Upper lobe of left lung (tissue), 6 donors: ENCODE measurements at regions not wholly inside any gene's neighbourhood (a gene's known extent, or its start where the extent isn't known, plus 50 kb on each side); places are given as distances from the start of the nearest gene placed in this dataset.

Experiments used
- ATAC-seq, 2 donors: fragments of 200-7000 bp; cut with Tn5 transposase; one replicate each; pipeline ENCODE4 v1.9.1; 2022; ENCODE audit warnings: mild to moderate bottlenecking in 2 of 2, moderate library complexity in 2 of 2; ENCODE audit not compliant: low FRiP score in 2 of 2
- DNase-seq, 2 donors: peaks; one replicate each; pipeline ENCODE4 v3.0.0-alpha.2; 2019 to 2020
- H3K27ac ChIP-seq, 4 donors: fragments of 200-600 bp; sonication (generic); one replicate each; pipeline ENCODE4 v1.5.1; 2016 to 2019
- H3K27me3 ChIP-seq, 4 donors: fragments of 200-600 bp; sonication (generic); one replicate each; pipeline ENCODE4 v1.5.1; 2017 to 2019
- H3K36me3 ChIP-seq, 4 donors: fragments of 200-600 bp; sonication (generic); one replicate each; pipeline ENCODE4 v1.5.1; 2016 to 2019
- H3K4me1 ChIP-seq, 4 donors: fragments of 200-600 bp; sonication (generic); one replicate each; pipeline ENCODE4 v1.5.1; 2018 to 2019
- H3K4me3 ChIP-seq, 4 donors: fragments of 200-600 bp; sonication (generic); one replicate each; pipeline ENCODE4 v1.5.1; 2017 to 2019; ENCODE audit warnings: mild to moderate bottlenecking in 2 of 4, moderate library complexity in 1 of 4
- H3K9me3 ChIP-seq, 4 donors: fragments of 200-600 bp; sonication (generic); one replicate each; pipeline ENCODE4 v1.5.1; 2018 to 2019
- CTCF ChIP-seq, 6 experiments: fragments of 450-650 bp in 4 of 6; fragments of 200-600 bp in 2 of 6; sonication (generic) in 2 of 6; IDR thresholded peaks; one replicate each; pipeline ENCODE4 v1.5.1; 2016 to 2019; ENCODE audit warnings: antibody characterized with exemption in 6 of 6
- EP300 ChIP-seq, 4 donors: sonication (generic); formaldehyde crosslinking; IDR thresholded peaks; one replicate each; pipeline ENCODE4 v1.5.1; 2017; ENCODE audit warnings: antibody characterized with exemption in 4 of 4, control low read depth in 2 of 4
- POLR2A ChIP-seq, 4 donors: fragments of 450-650 bp; IDR thresholded peaks; one replicate each; pipeline ENCODE4 v1.5.1; 2016 to 2017; ENCODE audit warnings: antibody characterized with exemption in 4 of 4, mild to moderate bottlenecking in 2 of 4
- POLR2AphosphoS5 ChIP-seq, 2 donors: sonication (generic); formaldehyde crosslinking; IDR thresholded peaks; one replicate each; pipeline ENCODE4 v1.5.1; 2017; ENCODE audit warnings: antibody characterized with exemption in 2 of 2
- WGBS, 2 donors: methylation state at CpG; one replicate each; pipeline ENCODE4 v1.1.5; 2017 to 2018; 5-methylcytosine and 5-hydroxymethylcytosine counted together
- donor health status: DM: no; HTN: no; CAD: no; lungs with moderate emphysema.
- donor health status: DM: no; HTN: yes; CAD: no; lungs with severe emphysema.

DNA sequence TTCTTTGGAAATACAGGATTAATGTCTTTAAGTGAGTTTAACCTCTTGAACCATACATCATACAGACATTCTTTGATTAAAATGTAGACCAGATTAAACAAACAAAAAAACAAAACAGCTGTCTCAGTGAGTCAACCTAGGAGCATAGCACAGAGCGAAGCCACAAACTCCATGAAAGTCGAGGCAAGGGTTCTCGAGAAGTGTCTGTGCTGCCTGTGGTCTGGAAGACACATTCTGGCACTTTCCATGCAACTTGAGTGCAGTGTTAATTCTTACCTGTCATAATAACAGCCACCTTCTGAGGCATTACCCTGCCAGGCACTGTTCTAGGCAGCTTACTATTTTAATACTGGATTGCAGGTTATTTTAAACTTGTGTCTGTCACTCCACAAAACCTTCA lies 435.5 kb upstream of the MMADHC start:
- Histone ChIP-seq H3K27ac (no peak overlapping the region), H3K9me3 (no peaks in the 10 kb centered on the region), H3K27me3 (no peaks in the 10 kb centered on the region), H3K36me3 (no peaks in the 10 kb centered on the region), H3K4me3 (no peak overlapping the region), H3K4me1 (no peaks in the 10 kb centered on the region)
- 88 to 92% methylated on average over 3 of the region's 3 CpGs for WGBS, 2 donors
- TF ChIP-seq CTCF (IDR thresholded peaks at IDR 0.05): no peak
- no peak for TF ChIP-seq POLR2AphosphoS5 (IDR thresholded peaks at IDR 0.05)
- no peak for TF ChIP-seq POLR2A (IDR thresholded peaks at IDR 0.05)
- TF ChIP-seq EP300 (IDR thresholded peaks at IDR 0.05): no peak
- no peak for ATAC-seq
- DNase-seq: no peak

DNA sequence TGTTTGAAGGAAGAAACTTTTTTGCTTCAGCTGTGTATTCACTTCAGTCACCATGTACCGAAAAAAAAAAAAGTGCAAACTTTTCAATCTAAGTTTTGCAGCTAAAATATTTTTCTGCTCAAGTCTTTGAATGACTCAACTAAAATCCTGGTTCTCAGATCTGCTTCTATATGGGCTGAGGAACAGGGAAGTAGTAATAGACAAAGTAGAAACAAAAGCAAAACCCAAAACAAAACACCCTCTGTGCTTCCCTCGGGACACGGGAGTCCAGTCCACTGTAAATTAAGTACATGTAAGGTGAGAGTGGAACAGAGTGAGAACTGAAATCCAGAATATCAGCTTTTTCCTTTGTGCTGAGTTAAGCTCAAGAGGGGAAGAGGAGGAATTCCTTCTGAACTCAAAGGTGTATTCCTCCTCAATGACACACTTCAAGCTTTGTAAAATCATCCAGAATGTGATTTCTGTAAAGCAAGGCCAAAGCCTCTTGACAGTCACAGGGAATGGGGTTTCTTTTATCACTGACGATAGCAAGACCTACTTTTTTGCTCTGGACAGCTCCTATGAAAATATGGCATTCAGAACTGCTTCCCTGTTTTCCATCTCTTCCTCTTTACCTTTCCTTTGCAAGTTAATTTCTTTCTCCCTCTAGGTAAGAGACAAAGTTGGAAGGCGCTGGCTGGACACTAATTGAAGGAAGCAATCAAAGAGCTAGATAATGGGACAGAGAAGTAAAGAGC lies 433.5 kb upstream of the MMADHC start:
- TF ChIP-seq EP300 (IDR thresholded peaks at IDR 0.05): no peak
- TF ChIP-seq CTCF (IDR thresholded peaks at IDR 0.05): no peak
- no peak for TF ChIP-seq POLR2A (IDR thresholded peaks at IDR 0.05)
- TF ChIP-seq POLR2AphosphoS5 (IDR thresholded peaks at IDR 0.05): no peak
- ATAC-seq (no peak), DNase-seq (no peak)
- Histone ChIP-seq H3K9me3 (no peaks in the 10 kb centered on the region), H3K36me3 (no peaks in the 10 kb centered on the region), H3K4me3 (no peak overlapping the region), H3K4me1 (no peaks in the 10 kb centered on the region), H3K27ac (no peak overlapping the region), H3K27me3 (no peaks in the 10 kb centered on the region)
- 62 to 67% methylated on average over 5 of the region's 5 CpGs for WGBS, 2 donors

- H3K9me3 ChIP-seq: no peaks in the 10 kb centered on the region
- H3K27me3 ChIP-seq: no peaks in the 10 kb centered on the region
- TF ChIP-seq CTCF (IDR thresholded peaks at IDR 0.05): no peak
- TF ChIP-seq EP300 (IDR thresholded peaks at IDR 0.05): no peak
- 86 to 89% methylated on average over 1 of the region's 1 CpG for WGBS, 2 donors
- H3K27ac ChIP-seq: no peak overlapping the region
- H3K4me3 ChIP-seq: no peak overlapping the region
- DNase-seq (no peak), ATAC-seq (no peak)
- H3K36me3 ChIP-seq: no peaks in the 10 kb centered on the region
- no peaks in the 10 kb centered on the region for H3K4me1 ChIP-seq
These were observed 432.6 kb upstream of the MMADHC start for GRCh38 chr2:150020221-150020620.

- Histone ChIP-seq H3K27ac (no peak overlapping the region), H3K36me3 (no peaks in the 10 kb centered on the region), H3K27me3 (no peaks in the 10 kb centered on the region), H3K4me3 (no peak overlapping the region), H3K4me1 (no peaks in the 10 kb centered on the region), H3K9me3 (no peaks in the 10 kb centered on the region)
- ATAC-seq (no peak), DNase-seq (no peak)
- TF ChIP-seq EP300 (IDR thresholded peaks at IDR 0.05): no peak
- no peak for TF ChIP-seq POLR2A (IDR thresholded peaks at IDR 0.05)
- no peak for TF ChIP-seq CTCF (IDR thresholded peaks at IDR 0.05)
- TF ChIP-seq POLR2AphosphoS5 (IDR thresholded peaks at IDR 0.05): no peak
- 95% methylated on average over 3 of the region's 3 CpGs for WGBS, 2 donors
These were observed 431.5 kb upstream of the MMADHC start for GRCh38 chr2:150019063-150019462.

DNA sequence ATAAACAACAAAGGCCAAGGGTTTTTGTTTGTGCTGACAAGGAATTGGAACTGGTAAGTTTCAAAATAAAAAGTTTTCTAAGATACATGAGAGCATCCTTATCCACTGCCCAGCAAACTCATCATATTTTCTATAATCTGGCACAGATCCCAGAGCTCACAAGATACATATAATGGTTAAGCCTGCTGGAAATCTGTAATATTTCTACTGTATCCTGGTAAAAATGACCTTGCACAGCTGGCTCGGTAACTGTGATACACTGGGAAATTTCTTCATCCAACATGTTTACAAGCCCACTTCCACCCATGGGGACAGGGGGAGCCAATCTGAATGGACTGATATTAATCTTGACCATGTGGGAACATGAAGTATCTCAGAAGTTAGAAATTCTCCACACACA lies 425.4 kb upstream of the MMADHC start:
- Histone ChIP-seq H3K4me3 (no peak overlapping the region), H3K27ac (no peak overlapping the region), H3K4me1 (no peaks in the 10 kb centered on the region), H3K9me3 (no peaks in the 10 kb centered on the region), H3K27me3 (no peaks in the 10 kb centered on the region), H3K36me3 (no peaks in the 10 kb centered on the region)
- no peak for DNase-seq
- TF ChIP-seq EP300 (IDR thresholded peaks at IDR 0.05) (no peak), POLR2AphosphoS5 (IDR thresholded peaks at IDR 0.05) (no peak), POLR2A (IDR thresholded peaks at IDR 0.05) (no peak), CTCF (IDR thresholded peaks at IDR 0.05) (no peak)
- WGBS, 2 donors: 59 to 64% methylated on average over 1 of the region's 1 CpG
- ATAC-seq: no peak
